PC-9 (cell line): ENCODE measurements at regions not wholly inside any gene's neighbourhood (a gene's known extent, or its start where the extent isn't known, plus 50 kb on each side); places are given as distances from the start of the nearest gene placed in this dataset.

Experiments used
- BruUV-seq: library from RNA; stranded (reverse); fragments of 400-500 nt; replicated peaks from 2 replicates; lab custom pipeline; 2021; lab: Mats Ljungman, UMichigan
- CTCF ChIA-PET: fragments of 300-600 bp; sonication (Branson Sonifier 250); formaldehyde crosslinking; loops from one replicate; lab custom pipeline; 2022; ENCODE audit warnings: antibody characterized with exemption; lab: Charles Lee
- POLR2A ChIA-PET: fragments of 300-600 bp; sonication (Branson Sonifier 250); formaldehyde crosslinking; loops from one replicate; lab custom pipeline; 2022; ENCODE audit warnings: antibody characterized with exemption; ENCODE audit not compliant: unreplicated experiment; lab: Charles Lee
- DNase-seq, 2 experiments: peaks; one replicate each; pipeline versions ENCODE4 v3.0.0 to v3.0.0-alpha.2; 2015 to 2022; ENCODE audit warnings: mixed read lengths in 1 of 2
- H2AFZ ChIP-seq: fragments of 200-600 bp; sonication (generic); 2 replicates; pipeline ENCODE4 v1.8.1; 2017; ENCODE audit warnings: antibody characterized with exemption
- H3F3A ChIP-seq: fragments of 200-600 bp; sonication (generic); 2 replicates; pipeline ENCODE4 v1.8.1; 2017; ENCODE audit warnings: antibody characterized with exemption, mild to moderate bottlenecking, low read depth; ENCODE audit not compliant: insufficient read depth
- H3K27ac ChIP-seq: fragments of 200-600 bp; sonication (generic); 2 replicates; pipeline ENCODE4 v1.6.1; 2016; ENCODE audit warnings: mixed run types
- H3K27me3 ChIP-seq: fragments of 200-600 bp; sonication (generic); 2 replicates; pipeline ENCODE4 v1.6.1; 2016; ENCODE audit warnings: low read depth, mixed run types; ENCODE audit not compliant: insufficient read depth
- H3K36me3 ChIP-seq: fragments of 200-600 bp; sonication (generic); 2 replicates; pipeline ENCODE4 v1.6.1; 2016; ENCODE audit warnings: low read depth, mixed run types
- H3K4me1 ChIP-seq: fragments of 200-600 bp; sonication (generic); replicated peaks from 2 replicates; pipeline ENCODE4 v1.6.1; 2016; ENCODE audit warnings: mixed run types; ENCODE audit not compliant: insufficient read depth
- H3K4me2 ChIP-seq: fragments of 200-600 bp; sonication (generic); 2 replicates; pipeline ENCODE4 v1.6.1; 2017; ENCODE audit warnings: mixed run types
- H3K4me3 ChIP-seq: fragments of 200-600 bp; sonication (generic); 2 replicates; pipeline ENCODE4 v1.6.1; 2016; ENCODE audit warnings: mixed run types
- H3K79me2 ChIP-seq: fragments of 200-600 bp; sonication (generic); 2 replicates; pipeline ENCODE4 v1.6.1; 2017; ENCODE audit warnings: low read depth, mixed run types
- H3K9me2 ChIP-seq: fragments of 200-600 bp; sonication (generic); 2 replicates; pipeline ENCODE4 v1.8.1; 2017; ENCODE audit warnings: mild to moderate bottlenecking; ENCODE audit not compliant: insufficient read depth
- H3K9me3 ChIP-seq: fragments of 200-600 bp; sonication (generic); 2 replicates; pipeline ENCODE4 v1.8.1; 2016; ENCODE audit warnings: low read depth; ENCODE audit not compliant: insufficient read depth
- H4K20me1 ChIP-seq: fragments of 200-600 bp; sonication (generic); 2 replicates; pipeline ENCODE4 v1.8.1; 2017; ENCODE audit not compliant: insufficient read depth
- CTCF ChIP-seq: fragments of 200-600 bp; sonication (generic); conservative IDR thresholded peaks from 2 replicates; pipeline ENCODE4 v1.6.1; 2017; ENCODE audit warnings: mixed run types, antibody characterized with exemption, mild to moderate bottlenecking, moderate library complexity
- EZH2 ChIP-seq: fragments of 200-600 bp; sonication (generic); IDR thresholded peaks from 2 replicates; pipeline ENCODE4 v1.8.0; 2017; ENCODE audit warnings: antibody characterized with exemption, low read depth
- intact Hi-C: fragments of 100-400 bp; cut with micrococcal nuclease; formaldehyde crosslinking; loops from one replicate; pipeline ENCODE4 v1.10.0; 2022; ENCODE audit not compliant: unreplicated experiment

GRCh38 chr22:48453171-48453570 lies 1374.5 kb downstream of the BRD1 start:
- no peak overlapping the region for H3K4me3 ChIP-seq
- H2AFZ ChIP-seq: no peak overlapping the region
- intact Hi-C loops: no loop called here
- H3K9me3 ChIP-seq: no peaks in the 10 kb centered on the region
- no TSS peak for BruUV-seq
- H4K20me1 ChIP-seq: 0 out of 2 replicates have a peak, but pooled peaks cover 4% of the 10 kb centered on the region
- H3K27ac ChIP-seq: no peak overlapping the region
- ChIA-PET POLR2A (no interaction called here), CTCF (no interaction called here)
- no peaks in the 10 kb centered on the region for H3F3A ChIP-seq
- no peaks in the 10 kb centered on the region for H3K4me1 ChIP-seq
- TF ChIP-seq EZH2: no peak
- no peak for TF ChIP-seq CTCF
- H3K9me2 ChIP-seq: no peaks in the 10 kb centered on the region
- no peaks in the 10 kb centered on the region for H3K79me2 ChIP-seq
- H3K4me2 ChIP-seq: no peak overlapping the region
- peaks cover 100% of the 10 kb centered on the region for H3K27me3 ChIP-seq
- no peak for DNase-seq
- H3K36me3 ChIP-seq: no peaks in the 10 kb centered on the region

- BruUV-seq: no TSS peak
- Histone ChIP-seq H3K9me3 (no peaks in the 10 kb centered on the region), H3K4me3 (no peak overlapping the region), H4K20me1 (0 out of 2 replicates have a peak, but pooled peaks cover 4% of the 10 kb centered on the region), H3K27me3 (peaks cover 100% of the 10 kb centered on the region), H3K4me2 (no peak overlapping the region), H3K4me1 (no peaks in the 10 kb centered on the region), H2AFZ (no peak overlapping the region), H3F3A (no peaks in the 10 kb centered on the region), H3K27ac (no peak overlapping the region), H3K36me3 (no peaks in the 10 kb centered on the region), H3K79me2 (no peaks in the 10 kb centered on the region), H3K9me2 (no peaks in the 10 kb centered on the region)
- POLR2A ChIA-PET: no interaction called here
- TF ChIP-seq CTCF (no peak), EZH2 (no peak)
- intact Hi-C loops: no loop called here
- CTCF ChIA-PET: no interaction called here
- no peak for DNase-seq
Observed at GRCh38 chr22:48452766-48453165, 1374.9 kb downstream of the BRD1 start.

GRCh38 chr22:48451891-48452290 lies 1375.8 kb downstream of the BRD1 start:
- Histone ChIP-seq H3K36me3 (no peaks in the 10 kb centered on the region), H3K9me2 (no peaks in the 10 kb centered on the region), H3K79me2 (no peaks in the 10 kb centered on the region), H3F3A (no peaks in the 10 kb centered on the region), H3K4me2 (no peak overlapping the region), H3K4me3 (no peak overlapping the region), H3K4me1 (no peaks in the 10 kb centered on the region), H3K9me3 (no peaks in the 10 kb centered on the region), H4K20me1 (0 out of 2 replicates have a peak, but pooled peaks cover 4% of the 10 kb centered on the region), H3K27me3 (peaks cover 100% of the 10 kb centered on the region), H3K27ac (no peak overlapping the region), H2AFZ (no peak overlapping the region)
- CTCF ChIA-PET: no interaction called here
- TF ChIP-seq EZH2 (no peak), CTCF (no peak)
- POLR2A ChIA-PET: no interaction called here
- DNase-seq: no peak
- no TSS peak for BruUV-seq
- intact Hi-C loops: no loop called here
